Astrocyte of the spinal cord (primary cell): ENCODE measurements at regions not wholly inside any gene's neighbourhood (a gene's known extent, or its start where the extent isn't known, plus 50 kb on each side); places are given as distances from the start of the nearest gene placed in this dataset.
"Not testable (repeated sequence)": the region's sequence is repeated elsewhere in the genome, so short reads cannot be mapped to it uniquely, and the experiment has no call there.

Experiments
- DNase-seq: peaks from one replicate; pipeline ENCODE4 v3.0.0; 2011; ENCODE audit warnings: low read depth, low spot score
- H3K4me3 ChIP-seq: 2 replicates; pipeline ENCODE4 v1.5.1; 2011; ENCODE audit warnings: low read depth, mild to moderate bottlenecking, low read length, moderate library complexity
- CTCF ChIP-seq: IDR thresholded peaks from 2 replicates; pipeline ENCODE4 v1.5.1; 2012; ENCODE audit warnings: low read depth, mild to moderate bottlenecking, low read length, inconsistent platforms
- in situ Hi-C: cut with HindIII; loops from 2 replicates; pipeline ENCODE4 v1.10.0; 2017; ENCODE audit warnings: low sequenced_read_pairs

DNA sequence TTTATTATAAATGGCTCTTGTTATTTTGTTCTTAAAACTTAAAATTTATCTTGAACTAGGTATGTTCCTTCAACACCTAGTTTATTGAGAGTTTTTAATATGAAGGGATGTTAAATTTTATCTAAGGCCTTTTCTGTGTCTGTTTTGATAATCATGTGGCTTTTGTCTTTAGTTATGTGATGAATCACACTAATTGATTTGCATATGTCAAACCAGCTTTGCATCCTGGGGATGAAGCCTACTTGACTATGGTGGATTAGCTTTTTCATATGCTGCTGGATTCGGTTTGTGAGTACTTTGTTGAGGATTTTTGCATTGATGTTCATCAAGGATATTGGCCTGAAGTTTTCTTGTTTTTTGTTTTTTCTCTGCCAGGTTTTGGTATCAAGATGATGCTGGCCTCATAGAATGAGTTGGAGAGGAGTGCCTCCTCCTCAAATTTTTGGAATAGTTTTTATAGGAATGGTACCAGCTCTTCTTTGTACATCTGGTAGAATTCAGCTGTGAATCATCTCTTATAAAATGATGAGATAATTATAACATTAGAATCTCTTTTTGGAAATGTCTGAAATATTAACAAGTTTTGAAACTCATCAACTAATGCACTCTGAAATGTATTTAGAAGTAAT lies 78.7 kb upstream of the AGR3 start:
- no peak for TF ChIP-seq CTCF
- in situ Hi-C loops: no loop called here
- no peak overlapping the region for H3K4me3 ChIP-seq
- DNase-seq: no peak

- in situ Hi-C loops: no loop called here
- DNase-seq: no peak
- no peak for TF ChIP-seq CTCF
- no peak overlapping the region for H3K4me3 ChIP-seq
Measured at GRCh38 chr7:16961641-16962040, 79.9 kb upstream of the AGR3 start.

DNA sequence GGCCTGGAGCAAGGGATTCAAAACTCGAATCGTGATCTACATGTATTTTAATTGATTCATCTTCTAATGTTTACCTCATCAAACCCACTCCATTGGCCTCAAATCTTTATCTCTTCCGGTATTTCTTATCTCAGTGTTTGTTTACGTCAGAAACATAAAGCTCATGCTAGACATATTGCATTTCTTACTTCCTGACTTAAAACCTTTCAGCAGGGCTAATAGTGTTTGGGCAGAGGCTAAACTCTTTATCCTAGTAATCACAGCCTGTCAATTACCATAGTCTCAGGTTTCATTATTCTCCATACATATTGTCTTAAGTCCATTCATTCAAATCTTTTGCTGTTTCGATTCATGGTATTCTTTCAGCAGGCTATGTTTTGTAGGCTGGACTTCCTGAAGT lies 81.3 kb upstream of the AGR3 start:
- in situ Hi-C loops: no loop called here
- no peak overlapping the region for H3K4me3 ChIP-seq
- no peak for TF ChIP-seq CTCF
- DNase-seq: no peak

DNA sequence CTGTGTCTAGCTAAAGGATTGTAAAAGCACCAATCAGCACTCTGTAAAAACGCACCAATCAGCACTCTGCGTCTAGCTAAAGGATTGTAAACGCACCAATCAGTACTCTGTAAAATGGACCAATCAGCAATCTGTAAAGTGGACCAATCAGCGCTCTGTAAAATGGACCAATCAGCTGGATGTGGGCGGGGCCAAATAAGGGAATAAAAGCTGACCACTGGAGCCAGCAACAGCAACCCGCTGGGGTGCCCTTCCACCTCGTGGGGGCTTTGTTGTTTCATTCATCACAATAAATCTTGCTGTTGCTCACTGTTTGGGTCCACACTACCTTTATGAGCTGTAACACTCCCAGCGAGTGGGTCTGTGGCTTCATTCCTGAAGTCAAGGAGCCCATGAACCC lies 83.9 kb upstream of the AGR3 start:
- DNase-seq, in situ Hi-C loops, H3K4me3 ChIP-seq: not testable (repeated sequence)

- H3K4me3 ChIP-seq: no peak overlapping the region
- in situ Hi-C loops: no loop called here
- DNase-seq: peak; percentile 59
- TF ChIP-seq CTCF: no peak
Measured at GRCh38 chr7:16967300-16967811, 85.6 kb upstream of the AGR3 start.

GRCh38 chr7:16970732-16971482 lies 89.1 kb upstream of the AGR3 start:
- no peak overlapping the region for H3K4me3 ChIP-seq
- in situ Hi-C loops: no loop called here
- no peak for DNase-seq
- no peak for TF ChIP-seq CTCF

DNA sequence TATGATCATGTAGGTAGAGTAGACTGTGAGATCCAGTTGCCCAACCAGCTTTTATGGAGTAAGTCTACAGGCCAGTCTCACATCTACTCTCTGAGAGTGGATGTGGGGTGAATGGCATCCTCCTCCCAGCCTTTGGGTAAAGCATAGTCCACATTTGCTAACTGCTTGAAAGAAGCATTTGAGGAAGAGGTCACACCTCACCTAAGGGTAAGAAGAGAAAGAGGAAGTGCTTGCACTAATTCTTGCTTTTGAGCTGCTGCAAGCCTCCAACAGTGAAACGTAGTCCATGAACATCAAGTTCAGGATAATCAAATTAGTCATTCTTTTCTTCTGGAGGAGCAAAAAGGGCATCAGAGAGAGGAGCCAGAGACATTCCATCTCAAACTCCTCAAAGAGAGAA lies 93.9 kb upstream of the AGR3 start:
- in situ Hi-C loops: no loop called here
- H3K4me3 ChIP-seq: no peak overlapping the region
- no peak for DNase-seq
- no peak for TF ChIP-seq CTCF
